Psoas muscle (tissue), 7 donors: ENCODE measurements at regions not wholly inside any gene's neighbourhood (a gene's known extent, or its start where the extent isn't known, plus 50 kb on each side); places are given as distances from the start of the nearest gene placed in this dataset.
"Not testable (repeated sequence)": the region's sequence is repeated elsewhere in the genome, so short reads cannot be mapped to it uniquely, and the experiment has no call there.

Experiments
- ATAC-seq, 4 donors: fragments of 200-7000 bp; cut with Tn5 transposase; one replicate each; pipeline ENCODE4 v1.9.1; 2020; ENCODE audit warnings: moderate library complexity in 3 of 4, mild to moderate bottlenecking in 2 of 4
- DNase-seq, 2 donors: peaks; one replicate each; pipeline ENCODE4 v3.0.0-alpha.2; 2020
- H3K27ac ChIP-seq: fragments of 200-600 bp; one replicate; pipeline ENCODE4 v1.8.0; 2022
- H3K27me3 ChIP-seq, 3 donors: fragments of 200-600 bp in 1 of 3; one replicate each; pipeline versions ENCODE4 v1.6.1 to v1.8.0; 2013 to 2022; ENCODE audit warnings: low read length in 2 of 3, mild to moderate bottlenecking in 2 of 3, moderate library complexity in 1 of 3; ENCODE audit not compliant: insufficient read depth in 3 of 3
- H3K36me3 ChIP-seq, 2 donors: fragments of 200-600 bp in 1 of 2; one replicate each; pipeline versions ENCODE4 v1.6.1 to v1.8.0; 2013 to 2022; ENCODE audit warnings: low read depth in 1 of 2, mild to moderate bottlenecking in 1 of 2, moderate library complexity in 1 of 2; ENCODE audit not compliant: insufficient read depth in 1 of 2
- H3K4me1 ChIP-seq: fragments of 200-600 bp; one replicate; pipeline ENCODE4 v1.8.0; 2022
- H3K4me3 ChIP-seq: fragments of 200-600 bp; one replicate; pipeline ENCODE4 v1.8.0; 2022; ENCODE audit warnings: mild to moderate bottlenecking
- H3K9me3 ChIP-seq: fragments of 200-600 bp; one replicate; pipeline ENCODE4 v1.8.0; 2022
- CTCF ChIP-seq: fragments of 200-600 bp; IDR thresholded peaks from one replicate; pipeline ENCODE4 v1.8.0; 2022; ENCODE audit warnings: antibody characterized with exemption
- WGBS, 3 donors: extraction: QIAGEN DNeasy Blood & Tissue Kit; methylation state at CpG; one replicate each; pipeline versions ENCODE4 v1.1.6 to v1.1.7; 2013; 5-methylcytosine and 5-hydroxymethylcytosine counted together
- intact Hi-C, 2 donors: fragments of 100-400 bp; cut with DNase I; formaldehyde crosslinking; loops; one replicate each; pipeline versions ENCODE4 v1.11.0 to v1.14.2; 2022
- donor health status: healthy with polysubstance abuse.
- donor health status: DM: no; HTN: no; CAD: no; lungs with moderate emphysema.
- donor health status: Bipolar disorder and iron deficiency.
- donor health status: healthy.
- donor health status: DM: yes; HTN: yes; CAD: no.
- donor health status: DM: no; HTN: no; CAD: no.
- donor health status: DM: yes; HTN: yes; CAD: no.

GRCh38 chr12:48409938-48410337, 59.2 kb upstream of the ZNF641 start:
- H3K27me3 ChIP-seq, H3K4me1 ChIP-seq, ATAC-seq, H3K4me3 ChIP-seq, H3K36me3 ChIP-seq, intact Hi-C loops, H3K9me3 ChIP-seq, DNase-seq, H3K27ac ChIP-seq: not testable (repeated sequence)
- WGBS, 3 donors, result 68 to 75% (median 74%) methylated on average over 3 of the region's 3 CpGs

GRCh38 chr12:48413388-48413787, 59.0 kb upstream of the ANP32D start:
- TF ChIP-seq CTCF, result no peak
- Histone ChIP-seq H3K4me3 (no peak overlapping the region), H3K27me3 (no peaks in the 10 kb centered on the region), H3K4me1 (no peaks in the 10 kb centered on the region), H3K36me3 (no peaks in the 10 kb centered on the region), H3K9me3 (no peaks in the 10 kb centered on the region), H3K27ac (no peak overlapping the region)
- no peak for ATAC-seq
- WGBS, 3 donors, result 76 to 82% (median 80%) methylated on average over 3 of the region's 3 CpGs
- no peak for DNase-seq
- intact Hi-C loops, result no loop called here

GRCh38 chr12:48414021-48414420, 58.3 kb upstream of the ANP32D start:
- peak in 1 of 4 donors; percentile 35 for ATAC-seq
- no peaks in the 10 kb centered on the region for H3K27me3 ChIP-seq
- H3K4me1 ChIP-seq, result no peaks in the 10 kb centered on the region
- no peak overlapping the region for H3K27ac ChIP-seq
- WGBS, 3 donors, result 33 to 64% (median 36%) methylated on average over 4 of the region's 4 CpGs
- TF ChIP-seq CTCF, result no peak
- H3K9me3 ChIP-seq, result no peaks in the 10 kb centered on the region
- intact Hi-C loops, result no loop called here
- no peak overlapping the region for H3K4me3 ChIP-seq
- no peak for DNase-seq
- no peaks in the 10 kb centered on the region for H3K36me3 ChIP-seq

GRCh38 chr12:48419116-48419935, 53.0 kb upstream of the ANP32D start:
- no peaks in the 10 kb centered on the region for H3K27me3 ChIP-seq
- intact Hi-C loops, result no loop called here
- H3K27ac ChIP-seq, result no peak overlapping the region
- H3K9me3 ChIP-seq, result no peaks in the 10 kb centered on the region
- ATAC-seq (no peak), DNase-seq (no peak)
- no peaks in the 10 kb centered on the region for H3K4me1 ChIP-seq
- H3K4me3 ChIP-seq, result no peak overlapping the region
- 46 to 58% (median 50%) methylated on average over 6 of the region's 6 CpGs for WGBS, 3 donors
- H3K36me3 ChIP-seq, result no peaks in the 10 kb centered on the region
- TF ChIP-seq CTCF, result no peak

GRCh38 chr12:48420039-48420775, 52.2 kb upstream of the ANP32D start:
- intact Hi-C loops, result no loop called here
- Histone ChIP-seq H3K4me3 (no peak overlapping the region), H3K4me1 (no peaks in the 10 kb centered on the region), H3K9me3 (no peaks in the 10 kb centered on the region), H3K36me3 (no peaks in the 10 kb centered on the region), H3K27me3 (no peaks in the 10 kb centered on the region), H3K27ac (no peak overlapping the region)
- TF ChIP-seq CTCF, result no peak
- DNase-seq (no peak), ATAC-seq (no peak)
- WGBS, 3 donors, result 13 to 20% (median 18%) methylated on average over 3 of the region's 3 CpGs
